Keratinocyte (primary cell): ENCODE measurements at regions not wholly inside any gene's neighbourhood (a gene's known extent, or its start where the extent isn't known, plus 50 kb on each side); places are given as distances from the start of the nearest gene placed in this dataset.

Source experiments
- DNase-seq: peaks from one replicate; pipeline ENCODE4 v3.0.0-alpha.2; 2011; ENCODE audit warnings: low read depth, missing footprints, low spot score
- FAIRE-seq: peaks from 2 replicates; lab custom pipeline; 2011; peaks lifted over from hg19 to GRCh38; lab: Jason Lieb, UNC
- H2AFZ ChIP-seq: 2 replicates; pipeline ENCODE4 v1.6.0; 2012; ENCODE audit warnings: low read length, control low read depth, inconsistent platforms; ENCODE audit not compliant: control insufficient read depth
- H3K27ac ChIP-seq: 2 replicates; pipeline ENCODE4 v1.5.1; 2011; ENCODE audit warnings: low read length; ENCODE audit not compliant: control insufficient read depth, insufficient read depth
- H3K27me3 ChIP-seq: 3 replicates; pipeline ENCODE4 v1.6.0; 2011; ENCODE audit warnings: low read length; ENCODE audit not compliant: control insufficient read depth, insufficient read depth; ENCODE audit errors: extremely low read depth
- H3K36me3 ChIP-seq, 2 experiments: 2 replicates in 1 of 2; 3 replicates in 1 of 2; pipeline ENCODE4 v1.5.1; 2011; ENCODE audit warnings: low read length in 2 of 2, mild to moderate bottlenecking in 1 of 2; ENCODE audit not compliant: control insufficient read depth in 2 of 2, insufficient read depth in 2 of 2; ENCODE audit errors: extremely low read depth in 1 of 2
- H3K4me1 ChIP-seq: 3 replicates; pipeline ENCODE4 v1.5.1; 2011; ENCODE audit warnings: low read length; ENCODE audit not compliant: control insufficient read depth, insufficient read depth; ENCODE audit errors: extremely low read depth
- H3K4me2 ChIP-seq: 3 replicates; pipeline ENCODE4 v1.6.0; 2011; ENCODE audit warnings: low read depth, low read length; ENCODE audit not compliant: control insufficient read depth, insufficient read depth; ENCODE audit errors: extremely low read depth
- H3K4me3 ChIP-seq, 3 experiments: fragments of 200-600 bp in 1 of 3; sonication (generic) in 1 of 3; 2 replicates in 2 of 3; 3 replicates in 1 of 3; pipeline ENCODE4 v1.5.1; 2011 to 2016; ENCODE audit warnings: low read length in 3 of 3, mild to moderate bottlenecking in 3 of 3, control low read depth in 2 of 3, inconsistent platforms in 1 of 3, low read depth in 1 of 3, mixed read lengths in 1 of 3, mixed run types in 1 of 3, moderate library complexity in 1 of 3; ENCODE audit not compliant: control insufficient read depth in 2 of 3, insufficient read depth in 2 of 3; ENCODE audit errors: extremely low read depth in 1 of 3
- H3K79me2 ChIP-seq: 2 replicates; pipeline ENCODE4 v1.6.0; 2012; ENCODE audit warnings: low read length; ENCODE audit not compliant: control insufficient read depth, insufficient read depth
- H3K9ac ChIP-seq: 3 replicates; pipeline ENCODE4 v1.6.0; 2011; ENCODE audit warnings: low read length; ENCODE audit not compliant: control insufficient read depth, insufficient read depth; ENCODE audit errors: extremely low read depth
- H3K9me1 ChIP-seq: 3 replicates; pipeline ENCODE4 v1.6.0; 2011; ENCODE audit warnings: low read length; ENCODE audit not compliant: control insufficient read depth, insufficient read depth; ENCODE audit errors: extremely low read depth
- H3K9me3 ChIP-seq: 2 replicates; pipeline ENCODE4 v1.5.1; 2012; ENCODE audit warnings: low read depth, low read length; ENCODE audit not compliant: control insufficient read depth
- H4K20me1 ChIP-seq: 3 replicates; pipeline ENCODE4 v1.6.0; 2011; ENCODE audit warnings: low read length; ENCODE audit not compliant: control insufficient read depth, insufficient read depth; ENCODE audit errors: extremely low read depth
- CTCF ChIP-seq, 3 experiments: IDR thresholded peaks in 1 of 3; conservative IDR thresholded peaks in 1 of 3; optimal IDR thresholded peaks in 1 of 3; 2 replicates in 2 of 3; 3 replicates in 1 of 3; pipeline versions ENCODE3 to v1.5.1; 2011; ENCODE audit warnings: low read length in 3 of 3, mild to moderate bottlenecking in 3 of 3, moderate library complexity in 2 of 3, control low read depth in 1 of 3, inconsistent platforms in 1 of 3; ENCODE audit not compliant: insufficient read depth in 2 of 3; ENCODE audit errors: extremely low read depth in 1 of 3
- EZH2 ChIP-seq: IDR thresholded peaks from one replicate; pipeline ENCODE4 v1.6.1; 2012; ENCODE audit warnings: inconsistent platforms, mild to moderate bottlenecking, low read length, moderate library complexity
- dilution Hi-C: fragments of 300-500 bp; cut with MboI; formaldehyde crosslinking; loops from one replicate; pipeline ENCODE4 v1.7.0; 2020; ENCODE audit warnings: low sequenced_read_pairs; ENCODE audit not compliant: extremely low pct_ligation_motif_present

- H3K36me3 ChIP-seq: no peaks in the 10 kb centered on the region
- H3K27ac ChIP-seq: no peak overlapping the region
- no peak for DNase-seq
- H3K9me3 ChIP-seq: no peaks in the 10 kb centered on the region
- no peaks in the 10 kb centered on the region for H3K4me1 ChIP-seq
- no peaks in the 10 kb centered on the region for H3K27me3 ChIP-seq
- H3K79me2 ChIP-seq: no peaks in the 10 kb centered on the region
- H4K20me1 ChIP-seq: no peaks in the 10 kb centered on the region
- no peak overlapping the region for H3K9ac ChIP-seq
- dilution Hi-C loops: no loop called here
- no peak overlapping the region for H2AFZ ChIP-seq
- H3K4me3 ChIP-seq: no peak overlapping the region
- no peak overlapping the region for H3K4me2 ChIP-seq
- no peaks in the 10 kb centered on the region for H3K9me1 ChIP-seq
- TF ChIP-seq CTCF (optimal IDR thresholded peaks at IDR 0.05 in 1 of 3, IDR thresholded peaks at IDR 0.05 in 1 of 3, conservative IDR thresholded peaks at IDR 0.05 in 1 of 3; ENCODE audit: extremely low read depth in 1 of 3, insufficient read depth in 2 of 3, low read length in 3 of 3) (no peak), EZH2 (no peak)
- FAIRE-seq: no peak
Observed at GRCh38 chr14:106619606-106620005, 1093.2 kb downstream of the TMEM121 start.

DNA sequence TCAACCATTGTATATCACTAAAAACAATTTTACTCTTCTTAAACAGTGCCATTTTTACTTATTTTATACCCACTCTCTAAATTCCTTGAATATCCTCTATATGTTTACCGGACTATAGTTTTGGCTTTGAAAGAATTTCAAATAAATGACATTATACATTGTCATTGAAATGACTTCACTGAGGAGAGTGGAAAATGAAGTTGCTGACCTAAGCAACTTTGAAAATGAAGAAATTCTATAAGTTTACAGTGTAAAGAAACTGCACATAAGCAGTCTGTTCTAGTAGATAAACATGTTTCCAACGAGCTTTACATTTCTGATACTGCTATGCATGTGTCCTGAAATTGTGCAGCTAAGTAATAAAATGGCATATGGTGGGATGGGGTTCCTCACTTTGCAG lies 1094.0 kb downstream of the TMEM121 start:
- FAIRE-seq (no peak), DNase-seq (no peak)
- Histone ChIP-seq H3K4me2 (no peak overlapping the region), H3K4me3 (no peak overlapping the region), H3K27ac (no peak overlapping the region), H3K79me2 (no peaks in the 10 kb centered on the region), H3K27me3 (no peaks in the 10 kb centered on the region), H3K9me3 (no peaks in the 10 kb centered on the region), H3K9ac (no peak overlapping the region), H4K20me1 (no peaks in the 10 kb centered on the region), H3K9me1 (no peaks in the 10 kb centered on the region), H3K36me3 (no peaks in the 10 kb centered on the region), H2AFZ (no peak overlapping the region), H3K4me1 (no peaks in the 10 kb centered on the region)
- dilution Hi-C loops: no loop called here
- no peak for TF ChIP-seq EZH2
- TF ChIP-seq CTCF (optimal IDR thresholded peaks at IDR 0.05 in 1 of 3, IDR thresholded peaks at IDR 0.05 in 1 of 3, conservative IDR thresholded peaks at IDR 0.05 in 1 of 3; ENCODE audit: extremely low read depth in 1 of 3, insufficient read depth in 2 of 3, low read length in 3 of 3): no peak
